Neutrophil (primary cell): ENCODE measurements at regions not wholly inside any gene's neighbourhood (a gene's known extent, or its start where the extent isn't known, plus 50 kb on each side); places are given as distances from the start of the nearest gene placed in this dataset.

Experiments
- H3K27ac ChIP-seq: fragments of 200-600 bp; sonication (generic); 2 replicates; pipeline ENCODE4 v1.5.1; 2016; ENCODE audit warnings: mild to moderate bottlenecking, moderate library complexity
- H3K27me3 ChIP-seq: fragments of 200-600 bp; sonication (generic); 2 replicates; pipeline ENCODE4 v1.6.0; 2016; ENCODE audit warnings: mild to moderate bottlenecking
- H3K36me3 ChIP-seq: fragments of 200-600 bp; sonication (generic); 2 replicates; pipeline ENCODE4 v1.5.1; 2017
- H3K4me1 ChIP-seq, 2 experiments: fragments of 200-600 bp in 1 of 2; sonication (generic) in 1 of 2; 1 replicate in 1 of 2; 2 replicates in 1 of 2; pipeline versions ENCODE4 v1.5.1 to v1.6.1; 2013 to 2016; ENCODE audit warnings: low read depth in 1 of 2, low read length in 1 of 2, mild to moderate bottlenecking in 1 of 2, moderate library complexity in 1 of 2; ENCODE audit not compliant: control insufficient read depth in 1 of 2, insufficient read depth in 1 of 2
- H3K4me3 ChIP-seq, 2 experiments: fragments of 200-600 bp in 1 of 2; sonication (generic) in 1 of 2; 1 replicate in 1 of 2; 2 replicates in 1 of 2; pipeline ENCODE4 v1.5.1; 2013 to 2016; ENCODE audit warnings: low read depth in 1 of 2, low read length in 1 of 2, mild to moderate bottlenecking in 1 of 2, moderate library complexity in 1 of 2
- H3K9me3 ChIP-seq: fragments of 200-600 bp; sonication (generic); 2 replicates; pipeline ENCODE4 v1.5.1; 2016
- TF ChIP-seq, protein P1 (sequence below): fragments of 200-600 bp; sonication (generic); IDR thresholded peaks from 2 replicates; pipeline ENCODE4 v1.5.1; 2016; ENCODE audit warnings: antibody characterized with exemption

DNA sequence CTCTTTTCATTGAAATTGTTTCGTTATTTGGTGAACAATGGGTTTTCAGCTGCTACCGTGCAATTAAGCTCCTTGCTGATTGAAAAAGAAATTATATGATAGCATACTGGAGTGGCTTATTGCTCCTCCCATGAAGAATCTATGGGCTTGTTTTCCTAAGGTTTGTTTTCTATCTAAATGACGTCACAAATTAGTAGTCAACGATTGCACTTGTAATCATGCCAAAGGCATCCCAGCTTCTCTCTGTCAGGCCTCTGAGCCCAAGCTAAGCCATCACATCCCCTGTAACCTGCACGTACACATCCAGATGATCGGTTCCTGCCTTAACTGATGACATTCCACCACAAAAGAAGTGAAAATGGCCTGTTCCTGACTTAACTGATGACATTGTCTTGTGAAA lies 388.0 kb upstream of the LMCD1 start:
- H3K4me1 ChIP-seq = no peaks in the 10 kb centered on the region
- H3K27me3 ChIP-seq = no peaks in the 10 kb centered on the region
- no peak overlapping the region for H3K4me3 ChIP-seq
- no peaks in the 10 kb centered on the region for H3K36me3 ChIP-seq
- TF ChIP-seq, protein P1, sequence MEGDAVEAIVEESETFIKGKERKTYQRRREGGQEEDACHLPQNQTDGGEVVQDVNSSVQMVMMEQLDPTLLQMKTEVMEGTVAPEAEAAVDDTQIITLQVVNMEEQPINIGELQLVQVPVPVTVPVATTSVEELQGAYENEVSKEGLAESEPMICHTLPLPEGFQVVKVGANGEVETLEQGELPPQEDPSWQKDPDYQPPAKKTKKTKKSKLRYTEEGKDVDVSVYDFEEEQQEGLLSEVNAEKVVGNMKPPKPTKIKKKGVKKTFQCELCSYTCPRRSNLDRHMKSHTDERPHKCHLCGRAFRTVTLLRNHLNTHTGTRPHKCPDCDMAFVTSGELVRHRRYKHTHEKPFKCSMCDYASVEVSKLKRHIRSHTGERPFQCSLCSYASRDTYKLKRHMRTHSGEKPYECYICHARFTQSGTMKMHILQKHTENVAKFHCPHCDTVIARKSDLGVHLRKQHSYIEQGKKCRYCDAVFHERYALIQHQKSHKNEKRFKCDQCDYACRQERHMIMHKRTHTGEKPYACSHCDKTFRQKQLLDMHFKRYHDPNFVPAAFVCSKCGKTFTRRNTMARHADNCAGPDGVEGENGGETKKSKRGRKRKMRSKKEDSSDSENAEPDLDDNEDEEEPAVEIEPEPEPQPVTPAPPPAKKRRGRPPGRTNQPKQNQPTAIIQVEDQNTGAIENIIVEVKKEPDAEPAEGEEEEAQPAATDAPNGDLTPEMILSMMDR = no peak
- no peaks in the 10 kb centered on the region for H3K9me3 ChIP-seq
- no peak overlapping the region for H3K27ac ChIP-seq

DNA sequence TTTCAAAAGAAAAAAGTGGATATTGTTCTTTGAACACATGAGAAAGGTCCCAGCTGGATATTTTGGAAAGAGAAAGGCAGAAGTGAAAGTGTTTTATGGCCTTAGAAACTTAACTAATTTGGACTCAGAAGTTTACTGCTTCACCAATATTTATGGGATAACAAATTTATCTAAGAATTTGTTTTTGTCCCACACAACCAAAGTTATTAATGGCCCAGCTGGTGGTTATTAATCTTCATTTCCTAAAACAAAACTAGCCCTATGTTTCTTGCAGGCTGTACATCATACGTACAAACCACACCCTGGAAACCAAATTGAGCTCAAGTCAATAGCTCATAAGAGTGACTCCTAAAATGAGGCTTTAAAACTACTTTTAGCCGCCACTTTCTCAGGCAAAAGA lies 372.9 kb upstream of the LMCD1 start:
- no peak overlapping the region for H3K4me3 ChIP-seq
- no peaks in the 10 kb centered on the region for H3K27me3 ChIP-seq
- no peaks in the 10 kb centered on the region for H3K9me3 ChIP-seq
- no peaks in the 10 kb centered on the region for H3K4me1 ChIP-seq
- no peak overlapping the region for H3K27ac ChIP-seq
- TF ChIP-seq, protein P1 = no peak
- no peaks in the 10 kb centered on the region for H3K36me3 ChIP-seq

DNA sequence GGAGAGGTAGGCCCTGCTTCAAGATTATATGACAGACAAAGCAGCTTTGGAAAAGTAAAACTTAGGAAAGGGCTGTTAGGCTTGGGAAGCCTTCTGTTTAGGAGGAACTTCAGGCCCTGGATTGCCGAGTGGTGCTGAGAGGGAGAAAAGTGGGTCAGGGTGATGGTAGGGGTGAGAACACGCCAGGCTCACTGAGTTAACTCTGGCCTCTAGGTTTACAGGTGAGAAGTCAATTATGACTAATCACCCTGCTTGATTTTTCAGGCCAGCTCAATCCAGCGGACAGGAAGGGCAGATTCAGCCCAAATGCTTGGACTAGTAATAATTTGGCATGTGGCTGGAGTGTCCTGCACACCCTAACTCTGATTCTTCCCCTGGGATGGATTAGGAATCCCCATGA lies 365.1 kb upstream of the LMCD1 start:
- Histone ChIP-seq H3K9me3 (no peaks in the 10 kb centered on the region), H3K27ac (no peak overlapping the region), H3K4me3 (no peak overlapping the region), H3K36me3 (no peaks in the 10 kb centered on the region), H3K4me1 (no peaks in the 10 kb centered on the region), H3K27me3 (no peaks in the 10 kb centered on the region)
- TF ChIP-seq, protein P1 = no peak

DNA sequence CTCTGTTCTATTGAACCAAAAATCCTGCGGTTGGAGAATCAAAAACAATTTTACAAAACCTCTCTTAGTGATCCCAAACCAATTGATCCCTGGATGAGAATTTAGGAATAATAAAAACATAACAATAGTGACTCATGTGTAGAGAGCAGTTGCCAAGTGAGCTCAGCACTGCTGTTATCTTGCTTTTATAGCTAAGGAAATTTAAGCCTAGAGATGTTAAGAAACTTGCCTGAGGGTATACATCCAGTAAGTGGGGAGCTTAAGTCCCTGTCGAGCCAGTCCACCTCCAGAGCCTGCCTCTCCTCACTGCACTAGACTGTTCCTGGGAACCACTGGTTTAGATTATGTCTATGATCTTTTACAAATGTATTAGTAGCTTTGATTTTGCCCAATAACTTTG lies 358.4 kb upstream of the LMCD1 start:
- TF ChIP-seq, protein P1 = no peak
- no peak overlapping the region for H3K27ac ChIP-seq

DNA sequence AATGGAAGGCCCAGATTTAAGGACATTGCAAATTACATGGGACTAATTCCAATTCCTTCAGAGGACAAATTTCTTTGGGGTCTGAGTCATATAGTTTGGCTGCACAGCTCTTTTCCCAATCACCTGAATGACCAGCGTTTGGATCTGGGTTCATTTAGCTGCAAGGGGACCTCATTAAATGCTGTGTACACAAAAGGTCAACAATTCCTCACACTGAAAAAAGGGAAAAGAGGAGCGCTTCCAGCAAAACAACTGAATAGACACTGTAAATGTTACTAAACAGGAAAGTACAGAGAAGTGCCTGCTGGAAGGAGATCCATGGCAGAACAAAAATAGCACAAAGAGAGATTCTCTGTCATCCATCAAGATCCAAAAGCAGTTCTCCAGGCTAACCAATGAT lies 356.0 kb upstream of the LMCD1 start:
- no peaks in the 10 kb centered on the region for H3K4me1 ChIP-seq
- H3K36me3 ChIP-seq = no peaks in the 10 kb centered on the region
- TF ChIP-seq, protein P1 = no peak
- H3K27me3 ChIP-seq = no peaks in the 10 kb centered on the region
- no peak overlapping the region for H3K27ac ChIP-seq
- H3K9me3 ChIP-seq = no peaks in the 10 kb centered on the region
- no peak overlapping the region for H3K4me3 ChIP-seq

More for the DNA sequence above, 358.4 kb upstream of the LMCD1 start:
- no peaks in the 10 kb centered on the region for H3K36me3 ChIP-seq
- H3K27me3 ChIP-seq = no peaks in the 10 kb centered on the region
- no peaks in the 10 kb centered on the region for H3K4me1 ChIP-seq
- no peak overlapping the region for H3K4me3 ChIP-seq
- H3K9me3 ChIP-seq = no peaks in the 10 kb centered on the region

DNA sequence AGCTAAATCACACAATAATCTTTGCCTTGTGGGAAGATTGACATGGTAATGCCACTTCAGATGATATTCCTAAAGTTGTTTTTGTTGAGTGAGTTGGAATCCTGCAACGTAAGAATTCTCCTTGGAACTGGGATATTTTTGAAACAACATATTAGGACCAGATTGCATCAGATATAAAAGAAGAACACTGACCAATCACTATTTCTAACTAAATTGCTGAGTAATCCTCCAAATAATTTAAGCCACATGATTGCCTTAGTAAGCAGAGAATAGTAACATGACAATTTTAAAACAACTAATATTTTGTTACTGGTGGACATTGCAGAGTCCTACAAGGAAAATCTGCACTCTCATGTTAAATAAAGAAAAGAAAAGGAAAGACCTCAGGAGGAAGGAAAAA lies 353.9 kb upstream of the LMCD1 start:
- Histone ChIP-seq H3K9me3 (no peaks in the 10 kb centered on the region), H3K27ac (no peak overlapping the region), H3K27me3 (no peaks in the 10 kb centered on the region), H3K36me3 (no peaks in the 10 kb centered on the region), H3K4me1 (no peaks in the 10 kb centered on the region), H3K4me3 (no peak overlapping the region)
- TF ChIP-seq, protein P1 = no peak
